Gastrocnemius medialis (tissue), 4 donors: ENCODE measurements at regions not wholly inside any gene's neighbourhood (a gene's known extent, or its start where the extent isn't known, plus 50 kb on each side); places are given as distances from the start of the nearest gene placed in this dataset.

ENCODE experiments used
- ATAC-seq, 2 donors: fragments of 150-250 bp; one replicate each; pipeline ENCODE4 v1.9.1; 2016
- DNase-seq, 2 donors: peaks; one replicate each; pipeline ENCODE4 v3.0.0-alpha.2; 2019
- H3K27ac ChIP-seq, 4 donors: fragments of 200-600 bp; sonication (generic); 1 replicate in 1 of 4; 2 replicates in 3 of 4; pipeline ENCODE4 v1.5.1; 2016 to 2018; ENCODE audit warnings: mild to moderate bottlenecking in 2 of 4, moderate library complexity in 1 of 4
- H3K27me3 ChIP-seq, 3 donors: fragments of 200-600 bp; sonication (generic) in 2 of 3; 1 replicate in 1 of 3; 2 replicates in 2 of 3; pipeline versions ENCODE4 v1.5.1 to v1.6.0; 2016 to 2019; ENCODE audit warnings: mild to moderate bottlenecking in 1 of 3, moderate library complexity in 1 of 3
- H3K36me3 ChIP-seq, 2 donors: fragments of 200-600 bp; sonication (generic) in 1 of 2; one replicate each; pipeline ENCODE4 v1.5.1; 2017 to 2018
- H3K4me1 ChIP-seq, 2 donors: fragments of 200-600 bp; sonication (generic) in 1 of 2; one replicate each; pipeline ENCODE4 v1.5.1; 2016 to 2017; ENCODE audit warnings: mild to moderate bottlenecking in 2 of 2
- H3K4me3 ChIP-seq, 4 donors: fragments of 200-600 bp; sonication (generic) in 3 of 4; 1 replicate in 1 of 4; 2 replicates in 3 of 4; pipeline ENCODE4 v1.5.1; 2016 to 2019; ENCODE audit warnings: mild to moderate bottlenecking in 2 of 4
- H3K9me3 ChIP-seq, 3 donors: fragments of 200-600 bp; sonication (generic) in 2 of 3; 1 replicate in 1 of 3; 2 replicates in 2 of 3; pipeline ENCODE4 v1.5.1; 2016 to 2019
- CTCF ChIP-seq, 5 experiments: fragments of 450-650 bp in 3 of 5; fragments of 200-600 bp in 2 of 5; sonication (generic) in 2 of 5; IDR thresholded peaks in 4 of 5; conservative IDR thresholded peaks in 1 of 5; 1 replicate in 4 of 5; 2 replicates in 1 of 5; pipeline ENCODE4 v1.5.1; 2016 to 2019; ENCODE audit warnings: antibody characterized with exemption in 5 of 5, mild to moderate bottlenecking in 3 of 5, moderate library complexity in 3 of 5
- POLR2A ChIP-seq, 2 donors: fragments of 450-650 bp; IDR thresholded peaks; one replicate each; pipeline ENCODE4 v1.6.1; 2017; ENCODE audit warnings: antibody characterized with exemption in 2 of 2, mild to moderate bottlenecking in 2 of 2, moderate library complexity in 2 of 2
- in situ Hi-C, 4 donors: fragments of 200-750 bp; cut with MboI; loops; one replicate each; pipeline versions ENCODE4 v1.15.0 to v1.8.0; 2017; ENCODE audit warnings: low sequenced_read_pairs in 4 of 4
- intact Hi-C: fragments of 100-400 bp; cut with DNase I; formaldehyde crosslinking; loops from one replicate; pipeline ENCODE4 v1.15.1; 2023; ENCODE audit warnings: low total_unique reads

GRCh38 chr13:82636119-82636518, 1246.2 kb downstream of the SLITRK1 start:
- H3K36me3 ChIP-seq = no peaks in the 10 kb centered on the region
- ATAC-seq = no peak
- DNase-seq = no peak
- in situ Hi-C loops (no loop called here), intact Hi-C loops (no loop called here)
- no peak overlapping the region for H3K4me3 ChIP-seq
- no peaks in the 10 kb centered on the region for H3K27me3 ChIP-seq
- no peak for TF ChIP-seq POLR2A (IDR thresholded peaks at IDR 0.05)
- no peak for TF ChIP-seq CTCF (IDR thresholded peaks at IDR 0.05 in 4 of 5, conservative IDR thresholded peaks at IDR 0.05 in 1 of 5)
- no peaks in the 10 kb centered on the region for H3K9me3 ChIP-seq
- no peak overlapping the region for H3K27ac ChIP-seq
- no peaks in the 10 kb centered on the region for H3K4me1 ChIP-seq

- H3K27me3 ChIP-seq = no peaks in the 10 kb centered on the region
- intact Hi-C loops (no loop called here), in situ Hi-C loops (no loop called here)
- H3K27ac ChIP-seq = no peak overlapping the region
- H3K4me1 ChIP-seq = no peaks in the 10 kb centered on the region
- H3K9me3 ChIP-seq = no peaks in the 10 kb centered on the region
- H3K4me3 ChIP-seq = no peak overlapping the region
- DNase-seq (no peak), ATAC-seq (no peak)
- no peak for TF ChIP-seq CTCF (IDR thresholded peaks at IDR 0.05 in 4 of 5, conservative IDR thresholded peaks at IDR 0.05 in 1 of 5)
- no peak for TF ChIP-seq POLR2A (IDR thresholded peaks at IDR 0.05)
- H3K36me3 ChIP-seq = no peaks in the 10 kb centered on the region
Observed at GRCh38 chr13:82634946-82635345, 1247.3 kb downstream of the SLITRK1 start.

- TF ChIP-seq POLR2A (IDR thresholded peaks at IDR 0.05) = no peak
- no peak for TF ChIP-seq CTCF (IDR thresholded peaks at IDR 0.05 in 4 of 5, conservative IDR thresholded peaks at IDR 0.05 in 1 of 5)
- intact Hi-C loops (no loop called here), in situ Hi-C loops (no loop called here)
- no peaks in the 10 kb centered on the region for H3K9me3 ChIP-seq
- H3K4me3 ChIP-seq = no peak overlapping the region
- H3K27me3 ChIP-seq = no peaks in the 10 kb centered on the region
- no peak for DNase-seq
- no peak for ATAC-seq
- H3K4me1 ChIP-seq = no peaks in the 10 kb centered on the region
- H3K27ac ChIP-seq = no peak overlapping the region
- no peaks in the 10 kb centered on the region for H3K36me3 ChIP-seq
Observed at GRCh38 chr13:82627183-82627582, 1255.1 kb downstream of the SLITRK1 start.

- H3K36me3 ChIP-seq = no peaks in the 10 kb centered on the region
- no peak for ATAC-seq
- H3K9me3 ChIP-seq = no peaks in the 10 kb centered on the region
- no peak for DNase-seq
- no peaks in the 10 kb centered on the region for H3K27me3 ChIP-seq
- intact Hi-C loops (no loop called here), in situ Hi-C loops (no loop called here)
- H3K4me1 ChIP-seq = no peaks in the 10 kb centered on the region
- no peak overlapping the region for H3K27ac ChIP-seq
- TF ChIP-seq CTCF (IDR thresholded peaks at IDR 0.05 in 4 of 5, conservative IDR thresholded peaks at IDR 0.05 in 1 of 5) (no peak), POLR2A (IDR thresholded peaks at IDR 0.05) (no peak)
- H3K4me3 ChIP-seq = no peak overlapping the region
Observed at GRCh38 chr13:82625717-82626116, 1256.6 kb downstream of the SLITRK1 start.

- ATAC-seq (no peak), DNase-seq (no peak)
- TF ChIP-seq CTCF (IDR thresholded peaks at IDR 0.05 in 4 of 5, conservative IDR thresholded peaks at IDR 0.05 in 1 of 5) = no peak
- no peak for TF ChIP-seq POLR2A (IDR thresholded peaks at IDR 0.05)
- no peaks in the 10 kb centered on the region for H3K9me3 ChIP-seq
- in situ Hi-C loops = no loop called here
- no peaks in the 10 kb centered on the region for H3K27me3 ChIP-seq
- H3K27ac ChIP-seq = no peak overlapping the region
- intact Hi-C loops = no loop called here
- H3K36me3 ChIP-seq = no peaks in the 10 kb centered on the region
- no peak overlapping the region for H3K4me3 ChIP-seq
- H3K4me1 ChIP-seq = no peaks in the 10 kb centered on the region
Observed at GRCh38 chr13:82615043-82615442, 1267.2 kb downstream of the SLITRK1 start.
